ENCODE measurements at regions not wholly inside any gene's neighbourhood (a gene's known extent, or its start where the extent isn't known, plus 50 kb on each side); places are given as distances from the start of the nearest gene placed in this dataset.

GRCh38 chr3:166510382-166510781 is 673.2 kb upstream of the BCHE start:
- TF ChIP-seq, protein P1, sequence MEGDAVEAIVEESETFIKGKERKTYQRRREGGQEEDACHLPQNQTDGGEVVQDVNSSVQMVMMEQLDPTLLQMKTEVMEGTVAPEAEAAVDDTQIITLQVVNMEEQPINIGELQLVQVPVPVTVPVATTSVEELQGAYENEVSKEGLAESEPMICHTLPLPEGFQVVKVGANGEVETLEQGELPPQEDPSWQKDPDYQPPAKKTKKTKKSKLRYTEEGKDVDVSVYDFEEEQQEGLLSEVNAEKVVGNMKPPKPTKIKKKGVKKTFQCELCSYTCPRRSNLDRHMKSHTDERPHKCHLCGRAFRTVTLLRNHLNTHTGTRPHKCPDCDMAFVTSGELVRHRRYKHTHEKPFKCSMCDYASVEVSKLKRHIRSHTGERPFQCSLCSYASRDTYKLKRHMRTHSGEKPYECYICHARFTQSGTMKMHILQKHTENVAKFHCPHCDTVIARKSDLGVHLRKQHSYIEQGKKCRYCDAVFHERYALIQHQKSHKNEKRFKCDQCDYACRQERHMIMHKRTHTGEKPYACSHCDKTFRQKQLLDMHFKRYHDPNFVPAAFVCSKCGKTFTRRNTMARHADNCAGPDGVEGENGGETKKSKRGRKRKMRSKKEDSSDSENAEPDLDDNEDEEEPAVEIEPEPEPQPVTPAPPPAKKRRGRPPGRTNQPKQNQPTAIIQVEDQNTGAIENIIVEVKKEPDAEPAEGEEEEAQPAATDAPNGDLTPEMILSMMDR (conservative IDR thresholded peaks at IDR 0.05 in 1 of 2, IDR thresholded peaks at IDR 0.05 in 1 of 2; ENCODE audit: extremely low read depth in 1 of 2, insufficient read depth in 1 of 2, low read depth in 1 of 2, low read length in 2 of 2) = no peak
- no peak for TF ChIP-seq EZH2 (IDR thresholded peaks at IDR 0.05; ENCODE audit: borderline replicate concordance, low read length)

All from mammary epithelial cell (primary cell).